ENCODE measurements at regions not wholly inside any gene's neighbourhood (a gene's known extent, or its start where the extent isn't known, plus 50 kb on each side); places are given as distances from the start of the nearest gene placed in this dataset.

DNA sequence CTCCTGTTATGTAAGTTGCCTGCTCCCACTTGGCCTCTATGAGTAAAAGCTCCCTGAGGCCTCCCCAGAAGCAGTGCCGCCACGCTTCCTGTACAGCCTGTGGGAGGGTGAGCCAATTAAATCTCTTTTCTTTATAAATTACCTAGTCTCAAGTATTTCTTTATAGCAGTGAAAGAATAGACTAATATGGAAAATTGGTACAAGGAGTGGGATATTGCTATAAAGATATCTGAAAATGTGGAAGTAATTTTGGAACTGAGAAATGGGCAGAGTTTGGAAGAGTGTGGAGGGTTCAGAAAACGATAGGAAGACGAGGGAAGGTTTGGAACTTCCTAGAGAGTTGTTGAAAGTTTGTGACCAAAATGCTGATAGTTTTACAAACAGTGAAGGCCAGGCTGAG, 572.3 kb downstream of the MATN1 start:
- no peak for ATAC-seq
- no peak for TF ChIP-seq ARNTL (CRISPR knock-in tag; IDR thresholded peaks at IDR 0.05; ENCODE audit: borderline replicate concordance, low read depth)
- TF ChIP-seq GLIS3 (CRISPR knock-in tag; IDR thresholded peaks at IDR 0.05), result no peak
- no peak for TF ChIP-seq CSRNP3 (CRISPR knock-in tag; IDR thresholded peaks at IDR 0.05)

GRCh38 chr1:30149226-30149625, 574.2 kb downstream of the MATN1 start:
- ATAC-seq, result no peak
- TF ChIP-seq ZFP3 (CRISPR knock-in tag; IDR thresholded peaks at IDR 0.05), result no peak
- TF ChIP-seq CREB5 (CRISPR knock-in tag; IDR thresholded peaks at IDR 0.05; ENCODE audit: low read depth), result no peak
- TF ChIP-seq RARB (CRISPR knock-in tag; IDR thresholded peaks at IDR 0.05), result no peak
- TF ChIP-seq SNAI2 (CRISPR knock-in tag; IDR thresholded peaks at IDR 0.05), result no peak
- TF ChIP-seq, protein P1, sequence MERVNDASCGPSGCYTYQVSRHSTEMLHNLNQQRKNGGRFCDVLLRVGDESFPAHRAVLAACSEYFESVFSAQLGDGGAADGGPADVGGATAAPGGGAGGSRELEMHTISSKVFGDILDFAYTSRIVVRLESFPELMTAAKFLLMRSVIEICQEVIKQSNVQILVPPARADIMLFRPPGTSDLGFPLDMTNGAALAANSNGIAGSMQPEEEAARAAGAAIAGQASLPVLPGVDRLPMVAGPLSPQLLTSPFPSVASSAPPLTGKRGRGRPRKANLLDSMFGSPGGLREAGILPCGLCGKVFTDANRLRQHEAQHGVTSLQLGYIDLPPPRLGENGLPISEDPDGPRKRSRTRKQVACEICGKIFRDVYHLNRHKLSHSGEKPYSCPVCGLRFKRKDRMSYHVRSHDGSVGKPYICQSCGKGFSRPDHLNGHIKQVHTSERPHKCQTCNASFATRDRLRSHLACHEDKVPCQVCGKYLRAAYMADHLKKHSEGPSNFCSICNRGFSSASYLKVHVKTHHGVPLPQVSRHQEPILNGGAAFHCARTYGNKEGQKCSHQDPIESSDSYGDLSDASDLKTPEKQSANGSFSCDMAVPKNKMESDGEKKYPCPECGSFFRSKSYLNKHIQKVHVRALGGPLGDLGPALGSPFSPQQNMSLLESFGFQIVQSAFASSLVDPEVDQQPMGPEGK (CRISPR knock-in tag; IDR thresholded peaks at IDR 0.05; ENCODE audit: borderline replicate concordance), result no peak
- TF ChIP-seq ZC3H10 (CRISPR knock-in tag; IDR thresholded peaks at IDR 0.05), result no peak
- no peak for TF ChIP-seq POU6F1 (CRISPR knock-in tag; IDR thresholded peaks at IDR 0.05; ENCODE audit: borderline replicate concordance, low read depth)
- TF ChIP-seq ZFP30 (CRISPR knock-in tag; IDR thresholded peaks at IDR 0.05), result no peak
- no peak for TF ChIP-seq CSRNP3 (CRISPR knock-in tag; IDR thresholded peaks at IDR 0.05)
- TF ChIP-seq PPARA (CRISPR knock-in tag; IDR thresholded peaks at IDR 0.05; ENCODE audit: borderline replicate concordance), result no peak
- TF ChIP-seq BACH2 (CRISPR knock-in tag; IDR thresholded peaks at IDR 0.05; ENCODE audit: borderline replicate concordance), result no peak
- no peak for TF ChIP-seq ESRRG (CRISPR knock-in tag; IDR thresholded peaks at IDR 0.05)
- TF ChIP-seq TOX (CRISPR knock-in tag; IDR thresholded peaks at IDR 0.05; ENCODE audit: borderline replicate concordance), result no peak
- no peak for TF ChIP-seq ZNF565 (CRISPR knock-in tag; conservative IDR thresholded peaks at IDR 0.05; ENCODE audit: low read depth)

GRCh38 chr1:30148676-30149075, 574.7 kb downstream of the MATN1 start:
- ATAC-seq, result no peak

DNA sequence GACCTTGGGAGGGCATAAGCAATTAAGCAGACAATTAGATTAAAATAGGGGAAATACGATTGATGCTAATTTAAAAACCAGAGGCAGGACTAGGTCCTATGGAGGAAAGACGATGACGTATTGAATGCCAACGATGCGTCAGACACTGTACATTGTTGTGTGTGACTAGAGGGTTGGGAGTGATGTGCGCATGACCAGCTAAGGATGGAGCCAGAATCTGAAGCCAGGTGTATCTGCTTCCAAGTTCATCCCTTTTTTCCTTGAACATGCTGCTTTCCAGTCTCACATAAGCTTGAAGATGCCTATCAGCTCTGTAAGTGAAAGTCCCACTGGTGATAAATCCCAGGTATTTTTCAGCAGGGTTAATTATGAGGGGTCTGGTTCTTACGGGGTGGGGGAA, 576.2 kb downstream of the MATN1 start:
- ATAC-seq, result no peak
- TF ChIP-seq POU6F1 (CRISPR knock-in tag; IDR thresholded peaks at IDR 0.05; ENCODE audit: borderline replicate concordance, low read depth) (no peak), ZNF8 (CRISPR knock-in tag; IDR thresholded peaks at IDR 0.05) (no peak), ZFP3 (CRISPR knock-in tag; IDR thresholded peaks at IDR 0.05) (no peak), ARNTL (CRISPR knock-in tag; IDR thresholded peaks at IDR 0.05; ENCODE audit: borderline replicate concordance, low read depth) (no peak), RARB (CRISPR knock-in tag; IDR thresholded peaks at IDR 0.05) (no peak), CREB5 (CRISPR knock-in tag; IDR thresholded peaks at IDR 0.05; ENCODE audit: low read depth) (no peak), ZC3H10 (CRISPR knock-in tag; IDR thresholded peaks at IDR 0.05) (no peak), ZNF565 (CRISPR knock-in tag; conservative IDR thresholded peaks at IDR 0.05; ENCODE audit: low read depth) (no peak), OSR1 (CRISPR knock-in tag; IDR thresholded peaks at IDR 0.05) (no peak), TCF4 (CRISPR knock-in tag; IDR thresholded peaks at IDR 0.05; ENCODE audit: borderline replicate concordance) (no peak)

More at GRCh38 chr1:30148676-30149075, 574.7 kb downstream of the MATN1 start:
- no peak for TF ChIP-seq GLIS3 (CRISPR knock-in tag; IDR thresholded peaks at IDR 0.05)
